ENCODE measurements at regions not wholly inside any gene's neighbourhood (a gene's known extent, or its start where the extent isn't known, plus 50 kb on each side); places are given as distances from the start of the nearest gene placed in this dataset.

GRCh38 chr5:171709930-171710329, 75.7 kb upstream of the SMIM23 start:
- H3K27ac Mint-ChIP-seq, result no peak overlapping the region
- no peaks in the 10 kb centered on the region for H3K4me1 Mint-ChIP-seq (ENCODE audit: low read depth)
- H3K9me3 Mint-ChIP-seq, result no peaks in the 10 kb centered on the region
- ATAC-seq (ENCODE audit: poor library complexity) (no peak), DNase-seq (no peak)
- Histone ChIP-seq H3K27me3 (ENCODE audit: control insufficient read depth in 1 of 2, insufficient read depth in 2 of 2, low read length in 2 of 2) (no peaks in the 10 kb centered on the region), H3K36me3 (ENCODE audit: insufficient read depth, low read length) (no peaks in the 10 kb centered on the region), H3K27ac (ENCODE audit: low read depth in 1 of 2, low read length in 2 of 2) (no peak overlapping the region), H3K9me3 (ENCODE audit: control insufficient read depth in 1 of 2, insufficient read depth in 1 of 2, low read length in 2 of 2) (no peaks in the 10 kb centered on the region), H3K4me1 (ENCODE audit: insufficient read depth, low read length) (no peaks in the 10 kb centered on the region), H3K4me3 (ENCODE audit: low read length) (no peak overlapping the region)
- POLR2A ChIA-PET, result no interaction called here
- H3K4me3 Mint-ChIP-seq, result no peak overlapping the region
- H3K27me3 Mint-ChIP-seq, result no peaks in the 10 kb centered on the region
- CTCF ChIA-PET, result no interaction called here
- H3K36me3 Mint-ChIP-seq (ENCODE audit: low read depth), result no peaks in the 10 kb centered on the region
- TF ChIP-seq CTCF (IDR thresholded peaks at IDR 0.05), result no peak
- intact Hi-C loops (cut with DNase I, micrococcal nuclease), result no loop called here

GRCh38 chr5:171710451-171711024, 75.1 kb upstream of the SMIM23 start:
- no peaks in the 10 kb centered on the region for H3K27me3 ChIP-seq (ENCODE audit: control insufficient read depth in 1 of 2, insufficient read depth in 2 of 2, low read length in 2 of 2)
- no peak overlapping the region for H3K27ac ChIP-seq (ENCODE audit: low read depth in 1 of 2, low read length in 2 of 2)
- no peak for TF ChIP-seq CTCF (IDR thresholded peaks at IDR 0.05)
- no peak overlapping the region for H3K27ac Mint-ChIP-seq
- intact Hi-C loops (cut with DNase I, micrococcal nuclease), result no loop called here
- ATAC-seq (ENCODE audit: poor library complexity), result no peak
- no peaks in the 10 kb centered on the region for H3K9me3 ChIP-seq (ENCODE audit: control insufficient read depth in 1 of 2, insufficient read depth in 1 of 2, low read length in 2 of 2)
- no peaks in the 10 kb centered on the region for H3K36me3 Mint-ChIP-seq (ENCODE audit: low read depth)
- no peaks in the 10 kb centered on the region for H3K36me3 ChIP-seq (ENCODE audit: insufficient read depth, low read length)
- H3K4me1 Mint-ChIP-seq (ENCODE audit: low read depth), result no peaks in the 10 kb centered on the region
- H3K9me3 Mint-ChIP-seq, result no peaks in the 10 kb centered on the region
- ChIA-PET CTCF (no interaction called here), POLR2A (no interaction called here)
- H3K4me3 Mint-ChIP-seq, result no peak overlapping the region
- no peak overlapping the region for H3K4me3 ChIP-seq (ENCODE audit: low read length)
- no peaks in the 10 kb centered on the region for H3K4me1 ChIP-seq (ENCODE audit: insufficient read depth, low read length)
- no peaks in the 10 kb centered on the region for H3K27me3 Mint-ChIP-seq
- DNase-seq, result no peak

- no peaks in the 10 kb centered on the region for H3K4me1 ChIP-seq (ENCODE audit: insufficient read depth, low read length)
- intact Hi-C loops (cut with DNase I, micrococcal nuclease), result no loop called here
- CTCF ChIA-PET, result no interaction called here
- Mint-ChIP-seq H3K36me3 (ENCODE audit: low read depth) (no peaks in the 10 kb centered on the region), H3K4me3 (no peak overlapping the region), H3K27ac (no peak overlapping the region), H3K9me3 (no peaks in the 10 kb centered on the region), H3K27me3 (no peaks in the 10 kb centered on the region), H3K4me1 (ENCODE audit: low read depth) (no peaks in the 10 kb centered on the region)
- no peaks in the 10 kb centered on the region for H3K27me3 ChIP-seq (ENCODE audit: control insufficient read depth in 1 of 2, insufficient read depth in 2 of 2, low read length in 2 of 2)
- H3K27ac ChIP-seq (ENCODE audit: low read depth in 1 of 2, low read length in 2 of 2), result no peak overlapping the region
- H3K9me3 ChIP-seq (ENCODE audit: control insufficient read depth in 1 of 2, insufficient read depth in 1 of 2, low read length in 2 of 2), result no peaks in the 10 kb centered on the region
- POLR2A ChIA-PET, result no interaction called here
- H3K36me3 ChIP-seq (ENCODE audit: insufficient read depth, low read length), result no peaks in the 10 kb centered on the region
- no peak for TF ChIP-seq CTCF (IDR thresholded peaks at IDR 0.05)
- no peak for DNase-seq
- no peak for ATAC-seq (ENCODE audit: poor library complexity)
- no peak overlapping the region for H3K4me3 ChIP-seq (ENCODE audit: low read length)
Measured at GRCh38 chr5:171711571-171711970, 74.0 kb upstream of the SMIM23 start.

Data from CD4-positive, alpha-beta T cell (primary cell).